CD8-positive, alpha-beta memory T cell (primary cell): ENCODE measurements at regions not wholly inside any gene's neighbourhood (a gene's known extent, or its start where the extent isn't known, plus 50 kb on each side); places are given as distances from the start of the nearest gene placed in this dataset.

Source experiments
- CTCF ChIA-PET: fragments of 350-600 bp; sonication (Branson Sonifier 250); formaldehyde crosslinking; loops from one replicate; lab custom pipeline; 2021; ENCODE audit warnings: antibody characterized with exemption; lab: Charles Lee
- POLR2A ChIA-PET: fragments of 350-600 bp; sonication (Branson Sonifier 250); formaldehyde crosslinking; loops from one replicate; lab custom pipeline; 2021; ENCODE audit warnings: antibody characterized with exemption; lab: Charles Lee
- DNase-seq, 5 donors: peaks; one replicate each; pipeline versions ENCODE4 v3.0.0 to v3.0.0-alpha.2; 2020 to 2022; ENCODE audit warnings: mixed read lengths in 1 of 5
- H3K27ac ChIP-seq: one replicate; pipeline ENCODE4 v1.7.0; 2013; ENCODE audit warnings: low read depth, mild to moderate bottlenecking, low read length, moderate library complexity
- H3K27me3 ChIP-seq: 2 replicates; pipeline ENCODE4 v1.7.0; 2013; ENCODE audit warnings: low read length, mild to moderate bottlenecking; ENCODE audit not compliant: insufficient read depth, poor library complexity, severe bottlenecking
- H3K36me3 ChIP-seq: 2 replicates; pipeline ENCODE4 v1.7.0; 2013; ENCODE audit warnings: mild to moderate bottlenecking, low read length, moderate library complexity; ENCODE audit not compliant: insufficient read depth
- H3K4me1 ChIP-seq: 2 replicates; pipeline ENCODE4 v1.7.0; 2013; ENCODE audit warnings: mild to moderate bottlenecking, low read length, moderate library complexity; ENCODE audit not compliant: insufficient read depth
- H3K4me3 ChIP-seq: 2 replicates; pipeline ENCODE4 v1.7.0; 2013; ENCODE audit warnings: mild to moderate bottlenecking, low read length
- H3K9me3 ChIP-seq: 2 replicates; pipeline ENCODE4 v1.7.0; 2013; ENCODE audit warnings: mild to moderate bottlenecking, low read length
- H3K27ac Mint-ChIP-seq, 8 donors: one replicate each; pipeline ENCODE4 v1.8.0; 2020 to 2021; ENCODE audit warnings: mixed read lengths in 8 of 8, mild to moderate bottlenecking in 6 of 8, inconsistent platforms in 3 of 8, moderate library complexity in 3 of 8
- H3K27me3 Mint-ChIP-seq, 2 donors: one replicate each; pipeline ENCODE4 v1.8.0; 2020 to 2021; ENCODE audit warnings: mixed read lengths in 2 of 2, mild to moderate bottlenecking in 1 of 2, moderate library complexity in 1 of 2
- H3K36me3 Mint-ChIP-seq, 3 donors: one replicate each; pipeline ENCODE4 v1.8.0; 2020 to 2021; ENCODE audit warnings: mixed read lengths in 3 of 3, inconsistent platforms in 1 of 3, mild to moderate bottlenecking in 1 of 3
- H3K4me1 Mint-ChIP-seq, 3 donors: one replicate each; pipeline ENCODE4 v1.8.0; 2020 to 2021; ENCODE audit warnings: mixed read lengths in 3 of 3, inconsistent platforms in 1 of 3, mild to moderate bottlenecking in 1 of 3
- H3K4me3 Mint-ChIP-seq, 7 donors: one replicate each; pipeline ENCODE4 v1.8.0; 2020 to 2021; ENCODE audit warnings: mixed read lengths in 7 of 7, mild to moderate bottlenecking in 6 of 7, moderate library complexity in 4 of 7, inconsistent platforms in 2 of 7
- H3K9me3 Mint-ChIP-seq, 5 donors: one replicate each; pipeline ENCODE4 v1.8.0; 2020 to 2022; ENCODE audit warnings: mixed read lengths in 5 of 5, mild to moderate bottlenecking in 3 of 5, moderate library complexity in 2 of 5, inconsistent platforms in 1 of 5

DNA sequence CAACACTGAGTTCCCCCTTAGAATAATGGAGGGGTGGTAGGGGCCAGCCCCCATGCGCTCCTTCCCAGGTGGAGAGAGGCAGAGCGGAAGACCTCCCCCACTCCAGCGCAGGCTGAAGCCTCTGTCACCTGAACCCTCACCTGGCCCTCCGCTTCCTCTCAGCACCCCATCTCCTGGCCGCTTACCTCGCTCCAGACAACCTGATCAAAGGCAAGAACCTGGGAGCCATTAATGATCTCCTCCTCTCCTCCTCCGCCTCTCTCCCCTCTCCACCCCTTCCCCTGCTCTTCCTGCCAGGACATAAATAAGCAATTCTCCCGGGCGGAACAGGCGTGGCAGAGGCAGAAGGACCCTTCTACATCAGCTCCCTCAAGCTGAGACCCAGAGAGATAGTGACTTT lies 110.2 kb upstream of the LHX1 start:
- no peaks in the 10 kb centered on the region for H3K36me3 ChIP-seq
- no peak overlapping the region for H3K4me3 ChIP-seq
- H3K4me3 Mint-ChIP-seq = no peak overlapping the region
- H3K27me3 ChIP-seq = peaks cover 7% of the 10 kb centered on the region
- CTCF ChIA-PET = no interaction called here
- no peaks in the 10 kb centered on the region for H3K9me3 ChIP-seq
- H3K27me3 Mint-ChIP-seq = peaks cover 25 to 55% of the 10 kb centered on the region in 2 donors
- H3K36me3 Mint-ChIP-seq = no peaks in the 10 kb centered on the region
- POLR2A ChIA-PET = no interaction called here
- no peak overlapping the region for H3K27ac ChIP-seq
- DNase-seq = no peak
- H3K27ac Mint-ChIP-seq = peak overlapping the region in 1 of 8 donors; percentile 68
- no peaks in the 10 kb centered on the region for H3K4me1 ChIP-seq
- H3K9me3 Mint-ChIP-seq = no peaks in the 10 kb centered on the region
- H3K4me1 Mint-ChIP-seq = no peaks in the 10 kb centered on the region

- DNase-seq = no peak
- peaks cover 19 to 34% of the 10 kb centered on the region in 2 donors for H3K27me3 Mint-ChIP-seq
Observed at GRCh38 chr17:36829676-36830075, 107.6 kb upstream of the LHX1 start.

GRCh38 chr17:36833279-36833678 lies 104.0 kb upstream of the LHX1 start:
- no peaks in the 10 kb centered on the region for H3K36me3 ChIP-seq
- no peaks in the 10 kb centered on the region for H3K9me3 ChIP-seq
- no peaks in the 10 kb centered on the region for H3K4me1 Mint-ChIP-seq
- DNase-seq = no peak
- peaks cover 0 to 2% (median 0%) of the 10 kb centered on the region in 5 donors for H3K9me3 Mint-ChIP-seq
- H3K36me3 Mint-ChIP-seq = no peaks in the 10 kb centered on the region
- ChIA-PET CTCF (no interaction called here), POLR2A (no interaction called here)
- no peak overlapping the region for H3K27ac ChIP-seq
- H3K27ac Mint-ChIP-seq = peak overlapping the region in 1 of 8 donors; percentile 75
- H3K4me3 Mint-ChIP-seq = peak overlapping the region in 1 of 7 donors; percentile 40
- H3K4me1 ChIP-seq = no peaks in the 10 kb centered on the region
- H3K4me3 ChIP-seq = no peak overlapping the region
- no peaks in the 10 kb centered on the region for H3K27me3 ChIP-seq
- H3K27me3 Mint-ChIP-seq = peaks cover 5 to 7% of the 10 kb centered on the region in 2 donors

More at GRCh38 chr17:36829676-36830075, 107.6 kb upstream of the LHX1 start:
- Mint-ChIP-seq H3K4me1 (no peaks in the 10 kb centered on the region), H3K4me3 (no peak overlapping the region), H3K9me3 (no peaks in the 10 kb centered on the region), H3K36me3 (no peaks in the 10 kb centered on the region), H3K27ac (no peak overlapping the region)
- Histone ChIP-seq H3K4me3 (no peak overlapping the region), H3K27ac (no peak overlapping the region), H3K27me3 (peaks cover 7% of the 10 kb centered on the region), H3K4me1 (no peaks in the 10 kb centered on the region), H3K36me3 (no peaks in the 10 kb centered on the region), H3K9me3 (no peaks in the 10 kb centered on the region)
- ChIA-PET CTCF (no interaction called here), POLR2A (no interaction called here)

DNA sequence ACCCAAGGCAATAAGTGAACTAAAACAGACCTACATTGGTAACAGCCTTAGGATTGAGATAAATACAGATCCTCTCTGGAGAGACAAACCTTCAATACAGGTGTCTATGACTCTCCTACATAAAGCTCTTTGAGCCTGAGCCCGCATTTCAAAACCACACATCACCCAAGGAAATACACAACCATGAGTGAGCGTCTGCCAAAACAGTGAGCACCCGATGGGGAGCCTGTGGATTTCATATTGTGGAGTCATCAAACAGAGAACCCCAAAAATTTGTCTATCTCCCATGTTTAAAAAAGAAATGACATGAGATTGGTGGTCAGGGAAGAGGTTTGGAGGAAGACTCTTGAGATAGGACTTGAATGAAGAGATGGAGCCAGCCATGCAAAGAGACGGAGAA lies 102.2 kb upstream of the LHX1 start:
- Mint-ChIP-seq H3K4me3 (no peak overlapping the region), H3K27me3 (peaks cover 5 to 10% of the 10 kb centered on the region in 2 donors), H3K4me1 (no peaks in the 10 kb centered on the region), H3K9me3 (peaks cover 0 to 2% (median 0%) of the 10 kb centered on the region in 5 donors), H3K27ac (no peak overlapping the region), H3K36me3 (no peaks in the 10 kb centered on the region)
- CTCF ChIA-PET = no interaction called here
- Histone ChIP-seq H3K4me3 (no peak overlapping the region), H3K27ac (no peak overlapping the region), H3K4me1 (no peaks in the 10 kb centered on the region), H3K36me3 (no peaks in the 10 kb centered on the region), H3K27me3 (no peaks in the 10 kb centered on the region), H3K9me3 (no peaks in the 10 kb centered on the region)
- POLR2A ChIA-PET = no interaction called here
- DNase-seq = no peak

GRCh38 chr17:36837195-36837938 lies 99.9 kb upstream of the LHX1 start:
- Mint-ChIP-seq H3K36me3 (no peaks in the 10 kb centered on the region), H3K4me3 (no peak overlapping the region), H3K9me3 (peaks cover 0 to 5% (median 2%) of the 10 kb centered on the region in 5 donors), H3K27ac (peak overlapping the region in 1 of 8 donors; percentile 33), H3K27me3 (peaks cover 1 to 19% of the 10 kb centered on the region in 2 donors), H3K4me1 (no peaks in the 10 kb centered on the region)
- Histone ChIP-seq H3K36me3 (no peaks in the 10 kb centered on the region), H3K4me3 (no peak overlapping the region), H3K4me1 (no peaks in the 10 kb centered on the region), H3K27ac (no peak overlapping the region), H3K27me3 (no peaks in the 10 kb centered on the region), H3K9me3 (no peaks in the 10 kb centered on the region)
- no peak for DNase-seq
- POLR2A ChIA-PET = no interaction called here
- CTCF ChIA-PET = no interaction called here

DNA sequence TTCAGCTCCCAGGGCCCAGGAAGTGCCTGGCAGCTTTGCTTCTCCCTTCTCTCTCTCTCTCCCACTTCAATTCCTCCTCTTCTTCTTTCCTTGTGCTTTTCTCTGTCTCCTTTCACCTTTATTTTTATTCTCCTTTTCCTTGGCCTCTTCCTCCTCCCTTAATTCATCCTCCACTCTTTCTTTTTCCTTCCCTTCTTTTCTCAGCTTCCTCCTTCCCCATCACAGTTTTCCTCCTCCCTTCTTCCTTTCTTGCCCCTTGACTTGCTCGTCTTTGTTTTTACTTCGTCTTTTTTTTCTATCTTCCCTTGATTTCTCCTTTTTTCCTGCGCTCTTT lies 99.4 kb upstream of the LHX1 start:
- CTCF ChIA-PET = no interaction called here
- Mint-ChIP-seq H3K9me3 (peaks cover 0 to 5% (median 2%) of the 10 kb centered on the region in 5 donors), H3K36me3 (no peaks in the 10 kb centered on the region), H3K4me3 (no peak overlapping the region), H3K27ac (peak overlapping the region in 1 of 8 donors; percentile 33), H3K4me1 (no peaks in the 10 kb centered on the region), H3K27me3 (peaks cover 4 to 24% of the 10 kb centered on the region in 2 donors)
- DNase-seq = no peak
- H3K9me3 ChIP-seq = no peaks in the 10 kb centered on the region
- no peak overlapping the region for H3K4me3 ChIP-seq
- H3K27ac ChIP-seq = no peak overlapping the region
- no peaks in the 10 kb centered on the region for H3K4me1 ChIP-seq
- no peaks in the 10 kb centered on the region for H3K36me3 ChIP-seq
- no peaks in the 10 kb centered on the region for H3K27me3 ChIP-seq
- POLR2A ChIA-PET = no interaction called here

GRCh38 chr17:36839256-36839655 lies 98.0 kb upstream of the LHX1 start:
- H3K4me1 Mint-ChIP-seq = no peaks in the 10 kb centered on the region
- no peaks in the 10 kb centered on the region for H3K4me1 ChIP-seq
- H3K9me3 Mint-ChIP-seq = peaks cover 0 to 5% (median 2%) of the 10 kb centered on the region in 5 donors
- H3K36me3 Mint-ChIP-seq = no peaks in the 10 kb centered on the region
- DNase-seq = no peak
- no peak overlapping the region for H3K4me3 ChIP-seq
- H3K27me3 ChIP-seq = no peaks in the 10 kb centered on the region
- H3K9me3 ChIP-seq = no peaks in the 10 kb centered on the region
- no peak overlapping the region for H3K4me3 Mint-ChIP-seq
- no peak overlapping the region for H3K27ac ChIP-seq
- H3K27me3 Mint-ChIP-seq = peaks cover 3 to 35% of the 10 kb centered on the region in 2 donors
- no peak overlapping the region for H3K27ac Mint-ChIP-seq
- CTCF ChIA-PET = no interaction called here
- POLR2A ChIA-PET = no interaction called here
- H3K36me3 ChIP-seq = no peaks in the 10 kb centered on the region

GRCh38 chr17:36840796-36841195 lies 96.5 kb upstream of the LHX1 start:
- Histone ChIP-seq H3K4me1 (no peaks in the 10 kb centered on the region), H3K36me3 (no peaks in the 10 kb centered on the region), H3K9me3 (no peaks in the 10 kb centered on the region), H3K27me3 (no peaks in the 10 kb centered on the region), H3K27ac (no peak overlapping the region), H3K4me3 (no peak overlapping the region)
- H3K4me3 Mint-ChIP-seq = no peak overlapping the region
- ChIA-PET CTCF (no interaction called here), POLR2A (no interaction called here)
- H3K36me3 Mint-ChIP-seq = no peaks in the 10 kb centered on the region
- H3K27me3 Mint-ChIP-seq = peaks cover 9 to 49% of the 10 kb centered on the region in 2 donors
- H3K9me3 Mint-ChIP-seq = peaks cover 0 to 5% (median 2%) of the 10 kb centered on the region in 5 donors
- no peak for DNase-seq
- no peaks in the 10 kb centered on the region for H3K4me1 Mint-ChIP-seq
- no peak overlapping the region for H3K27ac Mint-ChIP-seq
